DMS 273 (cell line): ENCODE measurements at regions not wholly inside any gene's neighbourhood (a gene's known extent, or its start where the extent isn't known, plus 50 kb on each side); places are given as distances from the start of the nearest gene placed in this dataset.
A peak's percentile ranks its signal among the peaks of the same experiment; 100 is the strongest.

ENCODE experiments used
- DNase-seq: peaks from one replicate; lab custom pipeline; 2025; ENCODE audit not compliant: unreplicated experiment; lab: John Stamatoyannopoulos, UW

DNA sequence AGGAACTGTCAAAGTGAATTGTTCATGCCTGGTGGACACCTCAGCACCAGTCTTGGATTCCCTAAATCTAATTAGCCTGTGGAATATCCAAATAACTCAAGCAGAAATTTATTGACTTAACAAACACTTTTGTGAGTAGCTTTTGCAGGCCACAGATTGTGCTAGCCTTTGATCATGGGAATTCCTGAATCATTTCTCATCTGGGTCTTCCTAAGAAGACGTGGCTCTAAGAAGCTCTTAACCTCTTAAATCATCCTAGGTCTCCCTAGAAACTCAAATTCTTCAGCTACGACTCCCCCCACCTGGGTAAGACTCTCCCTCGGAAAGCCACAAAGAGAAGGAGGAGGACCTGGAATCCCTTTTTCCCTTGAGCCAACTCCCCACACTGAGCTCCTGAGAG is 53.8 kb upstream of the PSEN2 start:
- no peak for DNase-seq

DNA sequence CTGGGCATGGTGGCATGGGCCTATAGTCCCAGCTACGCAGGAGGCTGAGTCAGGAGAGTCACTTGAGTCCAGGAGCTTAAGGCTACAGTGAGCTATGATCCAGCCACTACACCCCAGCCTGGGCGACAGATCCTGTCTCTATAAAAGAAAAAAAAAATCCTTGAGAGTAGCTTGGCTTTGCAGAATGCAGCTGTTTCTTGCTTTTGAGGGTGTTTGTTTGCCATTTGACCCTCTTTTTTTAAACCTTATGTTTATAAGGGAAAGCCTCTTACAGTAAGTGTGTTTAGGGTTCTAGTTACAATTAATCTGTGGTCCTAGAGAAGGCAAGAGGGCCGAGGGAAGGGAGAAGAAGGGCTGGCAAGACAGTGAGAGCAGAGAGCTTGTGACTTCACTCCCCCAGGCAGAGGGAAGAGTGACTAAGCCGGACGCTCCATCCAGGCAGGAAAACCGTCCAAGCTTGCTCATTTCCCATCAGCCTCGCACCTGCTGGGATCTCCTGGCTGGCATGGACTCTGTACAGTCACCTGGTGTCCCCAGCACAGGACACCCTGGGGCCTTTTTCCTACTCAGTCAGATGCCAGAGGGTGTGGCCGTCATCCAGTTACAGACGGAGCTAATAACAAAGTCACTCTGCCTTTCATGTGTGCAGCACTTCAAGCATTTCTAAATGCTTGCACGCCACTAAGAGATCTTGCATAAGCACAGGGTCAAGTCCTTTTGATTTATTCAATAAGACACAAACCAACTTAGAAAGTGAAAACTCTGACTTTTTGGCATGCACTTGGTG is 55.5 kb upstream of the PSEN2 start:
- DNase-seq = peak; percentile 45

DNA sequence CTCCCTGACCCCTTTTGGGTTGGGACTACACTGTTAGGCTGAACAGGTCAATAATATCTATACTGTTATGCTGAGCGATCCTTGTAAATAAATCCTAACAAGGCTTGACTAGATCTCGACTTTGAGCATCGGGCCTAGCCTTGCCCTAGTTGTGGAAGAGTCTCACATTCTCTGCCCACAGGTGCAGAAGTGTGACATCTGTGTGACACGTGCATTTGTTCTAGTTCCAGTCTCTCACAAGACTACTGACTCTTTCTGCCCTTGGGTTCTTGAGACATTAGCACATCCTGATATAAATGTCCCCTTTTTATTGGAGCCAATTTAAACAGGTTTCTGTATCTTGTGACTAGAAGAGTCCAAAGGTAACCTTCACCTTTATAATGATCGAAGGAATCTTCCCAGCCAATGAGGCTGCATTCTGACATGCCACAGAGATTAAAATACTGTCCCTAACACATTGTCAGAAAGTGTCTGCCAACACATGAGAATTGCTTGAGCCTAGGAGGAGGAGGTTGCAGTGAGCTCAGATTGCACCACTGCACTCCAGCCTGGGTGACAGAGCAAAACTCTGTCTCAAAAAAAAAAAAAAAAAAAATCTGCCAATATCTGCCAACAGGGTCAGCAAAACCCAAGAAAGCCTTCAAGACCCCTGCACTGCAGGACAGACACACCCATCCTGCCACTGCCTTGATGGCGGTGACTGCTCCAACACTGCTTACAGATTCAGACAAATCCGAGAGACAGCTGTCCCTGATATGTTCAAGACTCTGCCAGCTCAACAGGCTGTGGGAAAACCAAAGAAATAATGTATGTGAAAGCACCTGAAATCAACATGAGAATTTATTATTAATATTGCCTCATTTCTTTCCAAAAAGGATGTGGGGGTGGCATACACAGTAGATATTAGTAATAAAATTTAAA is 56.5 kb upstream of the PSEN2 start:
- DNase-seq = no peak

DNA sequence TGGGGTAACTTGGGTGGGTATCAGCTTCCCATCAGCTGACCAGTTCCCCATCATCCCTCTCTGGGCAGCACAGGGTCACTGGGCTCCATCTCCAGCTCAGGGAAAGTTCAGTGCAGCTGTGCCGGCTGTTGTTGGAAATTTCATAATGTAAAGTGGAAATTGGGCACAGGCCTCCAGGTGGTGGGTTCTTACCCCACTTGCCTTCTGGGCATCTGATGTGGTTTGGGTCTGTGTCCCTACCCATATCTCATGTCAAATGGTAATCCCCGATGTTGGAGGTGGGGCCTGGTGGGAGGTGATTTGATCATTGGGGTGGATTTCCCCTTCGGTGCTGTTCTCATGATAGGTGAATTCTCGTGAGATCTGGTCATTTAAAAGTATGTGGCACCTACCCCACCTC is 59.7 kb upstream of the PSEN2 start:
- no peak for DNase-seq

DNA sequence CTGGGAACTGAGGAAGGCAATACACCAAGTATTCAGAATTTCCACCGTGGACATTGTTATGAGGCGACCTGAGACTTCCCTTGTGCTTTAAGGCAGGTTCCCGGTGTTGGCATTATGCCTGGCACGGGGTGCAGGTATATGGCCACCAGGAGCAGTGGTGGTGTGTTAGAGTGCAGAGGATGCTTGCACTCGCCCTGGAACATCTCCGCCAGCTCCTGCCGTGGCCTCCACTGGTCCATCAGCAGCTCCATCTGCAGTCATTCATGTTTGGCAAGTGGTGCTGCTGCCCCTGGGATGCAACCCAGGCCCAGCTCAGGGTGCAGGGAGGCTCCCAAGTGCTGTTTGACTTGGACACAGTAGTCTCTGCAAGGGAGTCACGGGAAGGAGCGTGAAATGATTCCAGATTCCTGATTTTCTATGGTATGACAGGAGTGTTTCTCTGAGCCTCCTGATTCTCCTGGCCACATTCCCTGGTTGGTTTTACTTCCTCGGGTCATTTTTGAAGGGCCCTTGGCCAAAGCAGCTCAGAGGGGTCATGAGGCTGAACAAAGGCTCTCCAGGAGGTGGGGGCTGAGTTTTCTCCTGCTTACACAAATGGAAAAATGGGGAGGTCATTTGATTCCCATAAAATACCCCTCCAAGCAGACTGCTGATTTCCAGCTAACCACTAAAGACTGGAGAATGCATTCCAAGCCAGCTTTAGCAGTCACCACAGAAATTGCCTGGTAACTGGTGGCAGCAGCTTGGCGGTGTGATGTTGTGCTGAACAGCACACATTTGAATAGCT is 60.4 kb upstream of the PSEN2 start:
- DNase-seq = no peak

DNA sequence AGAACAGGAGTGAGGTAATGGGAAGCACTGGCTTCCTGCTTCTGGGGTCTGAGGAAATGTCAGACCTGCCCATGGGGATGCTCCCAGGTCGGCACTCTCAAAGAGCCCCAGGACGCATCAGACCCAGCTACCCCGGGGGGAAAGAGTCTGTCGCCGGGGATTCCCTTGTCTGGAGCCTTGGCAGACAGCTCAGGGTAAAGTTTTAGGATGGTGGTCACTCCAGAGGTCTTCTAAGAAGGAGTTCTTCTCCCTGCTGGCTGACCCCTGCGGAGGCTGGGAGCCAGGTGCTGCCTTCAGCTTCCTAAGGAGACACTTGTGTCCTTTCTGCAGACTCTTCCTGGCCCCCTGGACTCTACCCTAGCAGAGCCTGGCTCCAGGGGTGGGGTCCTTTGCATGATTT is 61.9 kb upstream of the PSEN2 start:
- DNase-seq = no peak

DNA sequence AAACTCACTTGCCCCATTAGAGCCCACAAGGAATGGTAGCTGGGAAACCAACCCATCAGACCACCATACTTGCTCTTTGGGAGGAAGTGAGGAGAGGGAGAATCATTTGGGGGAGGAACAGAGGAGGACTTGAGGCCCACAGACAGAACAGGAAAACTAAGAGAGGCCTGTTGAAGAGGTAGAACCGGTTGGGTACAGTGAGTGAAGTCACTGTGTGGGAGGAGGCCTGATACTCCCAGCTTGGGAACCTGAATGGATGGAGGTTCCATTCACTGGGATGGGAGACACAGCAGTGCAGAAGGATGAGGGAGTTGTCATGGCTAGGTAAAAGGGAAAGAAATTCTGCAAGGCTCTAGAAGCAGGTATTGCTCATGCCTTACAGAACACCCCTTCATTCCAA is 63.4 kb upstream of the PSEN2 start:
- no peak for DNase-seq

DNA sequence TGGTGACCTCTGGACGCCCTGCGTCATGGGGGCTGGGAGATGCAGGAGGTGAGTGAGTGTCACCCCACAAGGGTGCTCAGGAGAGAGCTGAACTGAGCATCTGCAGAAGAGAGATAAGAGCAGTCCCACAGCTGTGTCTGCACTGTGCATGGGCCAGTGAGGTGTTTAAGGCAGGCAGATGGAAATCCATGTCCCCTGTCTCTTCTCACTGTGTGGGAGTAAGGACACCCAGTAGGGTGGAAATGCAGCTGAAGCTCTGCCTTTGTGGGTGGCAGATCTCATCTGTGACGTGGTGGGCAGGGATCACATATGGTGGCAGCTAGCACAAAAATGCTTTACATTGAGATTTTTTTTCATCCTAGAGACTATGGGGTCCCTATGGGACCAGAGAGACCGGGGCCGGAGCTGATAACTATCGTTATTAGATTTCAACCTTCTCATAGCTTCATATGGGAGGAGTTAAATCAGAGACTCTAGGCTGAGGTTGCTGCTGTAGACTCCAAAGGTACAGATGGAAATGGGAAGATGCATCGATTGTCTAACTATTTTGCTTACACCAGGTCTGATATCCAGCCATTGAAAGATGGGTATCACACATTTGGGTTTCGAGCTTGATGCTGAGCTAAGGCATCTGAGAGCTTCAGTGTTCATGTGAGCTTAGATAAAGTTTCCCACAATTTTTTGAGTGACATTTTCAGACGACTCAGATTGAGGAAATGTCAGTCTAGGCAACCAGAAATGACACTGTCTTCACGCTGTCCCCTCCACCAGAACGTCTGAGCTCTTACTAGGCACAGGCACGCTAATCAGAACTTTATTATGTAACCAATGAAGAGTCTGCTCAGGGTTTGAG is 65.3 kb upstream of the PSEN2 start:
- no peak for DNase-seq

DNA sequence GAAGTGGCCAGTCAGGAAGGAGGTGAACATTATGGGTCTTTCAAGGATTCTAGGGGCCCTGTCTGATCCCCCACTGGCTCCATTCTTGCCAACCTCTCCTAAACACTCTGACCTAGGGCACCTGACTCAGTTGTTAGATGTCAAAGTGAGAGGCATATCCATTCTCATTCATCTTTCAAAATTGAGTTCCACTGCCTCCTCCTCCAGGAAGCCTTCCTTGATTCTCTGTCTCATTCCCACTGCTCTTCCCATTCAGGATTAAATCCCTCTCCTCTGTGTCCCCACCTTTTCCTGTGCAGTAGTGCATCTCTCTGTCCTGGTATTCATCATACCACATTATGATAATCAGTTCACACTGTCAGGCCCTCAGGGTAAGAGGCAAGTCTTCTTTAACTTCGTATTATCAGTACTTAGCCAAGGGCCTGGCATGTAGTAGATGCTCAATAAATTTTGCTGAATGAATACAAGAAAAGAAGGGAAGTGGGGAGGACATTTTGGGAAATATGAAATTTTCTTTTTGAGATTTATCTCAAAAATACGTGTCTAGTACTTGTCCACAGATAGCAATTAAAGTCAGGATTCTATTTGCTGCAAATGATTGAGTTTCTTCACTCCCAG is 61.8 kb upstream of the ITPKB start:
- DNase-seq = no peak

DNA sequence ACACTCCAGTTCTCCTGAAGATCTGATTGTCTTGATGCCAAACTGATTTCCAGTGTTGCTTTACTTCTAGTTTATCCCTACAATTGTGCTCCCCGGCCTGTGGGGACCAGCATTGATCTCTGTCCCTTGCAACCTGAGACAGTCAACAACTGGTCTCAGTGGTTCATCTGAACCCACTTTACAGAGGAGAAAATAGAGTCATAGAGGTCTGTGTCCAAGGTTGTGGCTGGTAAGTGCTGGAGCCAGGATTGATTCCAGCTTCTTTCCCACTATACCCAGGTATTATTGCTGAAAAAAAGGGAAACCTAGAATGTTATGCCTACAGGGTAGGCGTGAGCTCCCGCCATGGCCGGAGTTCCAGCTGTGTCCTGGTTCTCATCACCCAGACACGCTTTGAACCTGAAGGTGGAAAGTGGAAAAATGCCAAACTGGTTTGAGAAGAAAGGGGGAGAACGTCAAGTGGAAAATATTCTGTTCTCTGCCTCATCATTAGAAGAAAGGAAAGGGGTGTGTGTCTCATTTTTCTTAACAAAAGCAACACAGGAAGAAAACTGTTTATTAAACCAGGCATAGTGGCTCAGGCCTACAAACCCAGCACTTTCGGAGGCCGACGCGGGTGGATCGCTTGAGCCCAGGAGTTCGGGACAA is 60.7 kb upstream of the ITPKB start:
- DNase-seq = no peak

DNA sequence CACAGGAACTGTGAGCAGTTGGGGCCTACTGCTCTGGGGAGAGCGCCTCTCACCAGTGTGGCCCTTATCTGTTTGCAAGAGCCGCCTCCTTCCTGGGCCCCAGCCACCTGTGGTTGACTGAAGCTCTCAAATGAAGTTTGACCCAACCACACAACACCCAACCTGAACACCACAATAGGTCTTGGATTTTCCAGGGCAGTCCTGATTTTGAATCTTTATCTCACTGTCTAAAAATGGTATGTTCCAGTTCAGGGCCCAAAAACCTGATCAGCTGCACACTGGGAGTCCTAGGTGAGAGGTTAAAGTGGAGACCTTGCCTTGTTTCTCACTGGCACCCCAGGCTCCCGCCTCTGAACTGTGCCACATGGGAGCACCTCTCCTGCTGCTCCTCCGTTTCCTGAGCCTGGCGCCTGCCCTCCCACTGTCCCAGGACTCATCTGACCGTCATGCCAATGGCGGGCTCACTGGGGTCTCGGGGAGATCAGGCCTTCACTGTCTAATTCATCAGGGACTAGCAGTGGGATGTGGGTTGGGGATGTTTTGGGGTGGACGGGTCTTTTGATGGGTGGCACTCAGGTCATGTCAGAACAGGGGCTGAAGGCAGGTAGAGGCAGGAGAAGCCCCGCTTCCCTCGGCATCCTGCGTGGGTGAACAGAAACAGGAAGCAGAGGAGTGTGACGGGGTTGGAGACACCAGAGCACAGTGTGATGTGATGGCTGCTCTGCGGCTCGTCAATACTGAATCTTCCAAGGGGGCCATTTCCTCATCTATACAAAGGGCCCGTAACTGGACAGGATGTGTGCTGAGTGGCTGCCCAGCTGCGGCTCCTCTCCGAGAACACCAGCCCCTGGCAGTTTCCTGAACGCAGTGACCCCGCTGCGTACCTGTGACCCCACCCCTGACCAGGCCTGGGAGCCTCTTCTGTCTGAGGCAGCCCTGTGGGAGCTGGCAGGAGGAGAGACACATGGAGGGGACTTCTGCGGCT is 59.6 kb upstream of the ITPKB start:
- DNase-seq = no peak

DNA sequence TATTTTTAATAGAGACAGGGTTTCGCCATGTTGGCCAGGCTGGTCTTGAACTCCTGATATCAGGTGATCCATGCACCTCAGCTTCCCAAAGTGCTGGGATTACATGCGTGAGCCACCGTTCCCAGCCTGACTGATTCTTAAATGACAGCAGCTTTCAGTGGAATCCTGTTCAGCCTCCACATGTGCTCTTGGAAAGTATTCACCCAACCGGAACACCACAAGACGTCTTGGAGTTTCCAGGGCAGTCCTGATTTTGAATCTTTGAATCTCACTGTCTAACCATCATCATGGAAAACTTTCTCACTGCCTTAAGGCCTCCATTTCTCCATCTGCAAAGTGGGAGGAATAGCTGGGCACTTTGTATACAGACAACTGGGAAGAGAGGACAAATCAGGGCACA is 58.1 kb upstream of the ITPKB start:
- no peak for DNase-seq

DNA sequence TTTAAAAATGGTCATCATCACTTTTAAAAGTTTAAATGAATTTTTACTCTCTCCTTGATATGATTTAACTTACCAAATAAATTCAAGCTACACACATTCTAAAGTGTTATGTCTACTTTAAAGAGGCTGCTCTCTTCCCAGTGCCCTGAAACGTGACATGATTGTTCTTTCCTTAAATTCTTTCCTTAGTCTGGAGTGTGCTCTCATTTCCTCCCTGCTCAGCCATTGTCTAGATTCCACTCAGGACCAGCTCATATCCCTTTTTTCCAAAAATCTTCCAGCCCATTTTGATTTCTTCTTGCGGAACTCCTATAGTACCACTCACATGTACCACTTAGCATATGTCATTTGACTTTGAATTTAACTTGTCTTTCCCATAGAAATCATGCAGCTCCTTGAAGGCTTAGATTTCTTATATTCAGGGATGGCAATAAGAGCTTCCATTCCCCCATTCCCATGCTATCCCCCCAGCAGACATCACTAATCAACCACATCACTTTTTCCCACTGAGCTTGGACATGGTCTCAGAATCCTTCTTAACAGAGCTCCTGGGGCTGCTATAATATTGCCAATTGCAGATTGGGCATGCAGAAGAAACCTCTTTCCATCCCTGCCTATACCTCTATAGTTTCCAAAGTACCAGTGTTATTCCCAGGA is 54.7 kb upstream of the ITPKB start:
- no peak for DNase-seq

DNA sequence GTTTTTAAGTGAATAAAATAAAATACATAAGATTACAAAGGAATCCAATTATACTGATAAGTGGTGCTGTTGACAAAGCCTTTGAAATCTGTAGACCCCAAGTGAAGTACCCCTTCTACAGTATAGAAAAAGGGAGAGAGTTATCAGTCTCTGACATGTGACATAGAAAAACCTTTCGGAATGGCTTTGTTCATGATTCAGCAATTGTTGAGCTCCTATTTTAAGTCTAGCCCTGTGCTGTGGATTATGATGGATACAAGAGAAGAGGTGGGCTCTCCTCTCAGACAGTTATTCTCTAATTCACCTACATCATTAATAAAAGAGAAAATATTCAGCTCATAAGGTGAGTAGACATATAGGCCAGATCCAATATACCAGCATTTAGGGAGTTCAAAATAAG is 53.3 kb upstream of the ITPKB start:
- DNase-seq = no peak

DNA sequence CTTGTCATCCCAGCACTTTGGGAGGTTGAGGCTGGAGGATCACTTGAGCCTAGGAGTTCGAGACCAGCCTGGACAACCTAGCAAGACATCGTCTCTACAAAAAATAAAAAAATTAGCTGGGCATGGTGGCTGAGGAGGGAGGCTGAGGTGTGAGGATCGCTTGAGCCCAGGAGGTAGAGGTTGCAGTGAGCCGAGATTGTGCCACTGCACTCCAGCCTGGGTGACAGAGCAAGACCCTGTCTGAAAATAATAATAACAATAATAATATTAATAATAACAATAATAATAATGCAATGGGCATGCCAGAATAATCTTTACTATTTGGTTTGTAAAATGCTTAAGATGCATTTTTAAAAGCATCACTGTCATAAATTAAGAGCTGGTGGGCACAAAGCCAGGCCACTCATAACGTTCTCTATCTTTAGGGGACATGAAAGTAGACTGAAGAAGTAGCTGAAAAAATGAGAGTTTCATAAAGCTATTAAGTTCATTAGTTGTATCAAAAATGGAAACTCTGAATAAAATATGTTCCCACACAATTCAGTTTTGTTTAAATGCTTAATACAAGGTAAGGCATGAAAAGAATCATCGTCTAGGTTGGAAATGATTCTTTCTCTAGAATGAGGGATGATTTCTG is 51.6 kb upstream of the ITPKB start:
- no peak for DNase-seq

DNA sequence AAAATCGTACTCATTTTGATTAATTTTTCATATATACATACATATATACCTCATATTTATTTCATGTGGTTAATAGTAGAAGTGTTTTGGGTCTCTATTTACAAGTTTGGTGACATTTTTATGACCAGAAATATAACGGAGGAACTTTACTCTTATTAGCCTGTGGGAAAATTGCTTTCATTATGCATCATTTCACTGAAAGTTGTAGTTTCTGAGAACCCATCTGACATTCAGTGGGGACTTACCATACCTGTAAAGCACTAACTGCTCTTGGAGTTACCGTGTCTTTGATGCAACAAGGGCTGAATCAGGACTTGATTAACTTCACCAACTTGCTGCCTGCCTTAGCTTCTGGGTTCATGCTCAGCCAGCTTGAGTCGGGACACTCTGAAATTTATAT is 49.9 kb upstream of the ITPKB start:
- no peak for DNase-seq
